ENCODE measurements at regions not wholly inside any gene's neighbourhood (a gene's known extent, or its start where the extent isn't known, plus 50 kb on each side); places are given as distances from the start of the nearest gene placed in this dataset.
"Not testable (repeated sequence)": the region's sequence is repeated elsewhere in the genome, so short reads cannot be mapped to it uniquely, and the experiment has no call there.

DNA sequence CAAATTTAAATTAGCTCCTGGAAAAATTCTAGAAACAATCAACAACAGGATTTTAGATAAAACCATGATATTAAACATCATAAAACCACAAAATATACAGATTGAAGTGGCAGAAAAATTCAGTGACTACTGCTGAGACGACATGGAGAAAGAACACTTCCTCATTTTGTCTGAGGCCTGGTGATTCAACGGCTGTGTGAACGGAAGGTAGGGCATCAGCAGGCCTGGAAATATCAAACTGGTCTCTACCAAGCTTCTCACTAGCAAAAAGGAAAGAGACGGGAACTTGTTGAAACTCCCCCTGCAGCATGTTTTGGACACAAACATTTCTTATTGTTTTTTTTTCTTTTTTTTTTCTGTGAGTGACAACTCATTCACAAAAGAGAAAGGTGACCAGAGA is 58.0 kb upstream of the AHI1 start:
- no peak for DNase-seq (ENCODE audit: low read depth in 2 of 2)

DNA sequence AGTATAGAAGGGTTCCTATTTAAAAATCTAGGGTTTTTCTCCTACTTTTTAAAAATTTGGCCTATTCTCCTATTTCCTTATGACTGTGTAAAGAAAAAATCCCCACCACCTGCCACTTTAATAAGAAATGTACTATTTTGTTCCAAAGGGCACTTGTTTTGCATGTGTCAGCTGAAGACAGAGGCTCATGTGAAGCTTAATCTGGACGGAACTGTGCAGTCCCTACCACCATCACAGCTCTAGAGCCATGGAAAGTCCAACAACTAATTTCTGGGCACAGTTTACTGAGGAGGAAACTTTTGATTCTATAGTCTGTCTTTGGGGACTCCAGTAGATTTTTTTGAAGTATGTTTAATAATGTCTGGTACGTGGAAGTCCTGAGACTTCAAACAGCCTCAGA is 60.0 kb upstream of the AHI1 start:
- no peak for DNase-seq (ENCODE audit: low read depth in 2 of 2)

GRCh38 chr6:135565605-135566004 is 68.1 kb upstream of the AHI1 start:
- not testable (repeated sequence) for DNase-seq (ENCODE audit: low read depth in 2 of 2)

- DNase-seq (ENCODE audit: low read depth in 2 of 2), result no peak
These were observed 69.0 kb upstream of the AHI1 start for GRCh38 chr6:135566311-135567068.

- DNase-seq (ENCODE audit: low read depth in 2 of 2), result no peak
These were observed 70.0 kb upstream of the AHI1 start for GRCh38 chr6:135567375-135568083.

GRCh38 chr6:135568379-135568778 is 70.8 kb upstream of the AHI1 start:
- peak; percentile 9 to 33 for DNase-seq (ENCODE audit: low read depth in 2 of 2)

GRCh38 chr6:135572051-135572450 is 74.5 kb upstream of the AHI1 start:
- DNase-seq (ENCODE audit: low read depth in 2 of 2), result no peak

- DNase-seq (ENCODE audit: low read depth in 2 of 2), result no peak
These were observed 78.1 kb upstream of the AHI1 start for GRCh38 chr6:135575629-135576028.

DNA sequence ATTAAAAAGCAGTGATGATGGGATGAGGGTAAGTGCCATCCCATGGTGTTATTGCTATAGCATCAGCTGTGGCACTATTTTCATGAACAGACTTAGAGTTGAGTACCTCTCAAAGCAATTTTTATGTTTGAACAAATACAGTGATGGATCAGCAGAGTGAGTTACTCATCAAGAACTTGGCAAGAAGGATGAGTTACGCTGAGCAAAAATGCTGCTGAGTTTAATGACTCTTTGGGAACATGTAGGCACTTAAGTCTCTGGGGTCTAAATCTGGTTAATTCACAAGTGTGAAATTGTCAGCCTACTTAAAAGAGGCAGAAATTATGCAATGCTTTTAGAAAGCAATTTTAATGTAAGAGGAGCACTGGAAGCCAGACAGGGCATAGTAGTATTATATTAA is 78.5 kb upstream of the AHI1 start:
- no peak for DNase-seq (ENCODE audit: low read depth in 2 of 2)

GRCh38 chr6:135577059-135577538 is 79.6 kb upstream of the AHI1 start:
- DNase-seq (ENCODE audit: low read depth in 2 of 2), result no peak

- DNase-seq (ENCODE audit: low read depth in 2 of 2), result no peak
These were observed 81.4 kb upstream of the AHI1 start for GRCh38 chr6:135578976-135579375.

- DNase-seq (ENCODE audit: low read depth in 2 of 2), result no peak
These were observed 83.7 kb upstream of the AHI1 start for GRCh38 chr6:135581211-135581610.

GRCh38 chr6:135583256-135583761 is 85.8 kb upstream of the AHI1 start:
- DNase-seq (ENCODE audit: low read depth in 2 of 2), result no peak

GRCh38 chr6:135586388-135586787 is 88.8 kb upstream of the AHI1 start:
- no peak for DNase-seq (ENCODE audit: low read depth in 2 of 2)

- DNase-seq (ENCODE audit: low read depth in 2 of 2), result no peak
These were observed 89.3 kb upstream of the AHI1 start for GRCh38 chr6:135586844-135587243.

- DNase-seq (ENCODE audit: low read depth in 2 of 2), result no peak
These were observed 94.7 kb upstream of the AHI1 start for GRCh38 chr6:135592276-135592675.

DNA sequence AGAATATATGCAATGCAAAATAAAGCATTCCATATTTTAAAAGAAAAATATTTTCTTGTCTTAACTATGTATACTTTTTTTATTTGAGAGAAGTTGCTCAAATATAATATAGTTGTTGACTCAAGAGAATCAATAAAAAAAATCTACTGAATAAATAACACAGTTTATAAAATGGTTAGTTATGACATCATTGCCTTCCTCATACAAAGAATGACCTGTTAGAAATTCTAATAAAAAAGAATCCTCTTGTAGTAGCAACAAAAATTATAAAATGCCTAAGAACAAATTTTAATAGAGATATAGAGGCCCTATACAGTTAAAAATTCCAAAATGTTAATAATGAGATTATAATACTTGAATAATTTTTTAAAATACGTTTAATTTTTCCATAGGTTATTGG is 96.5 kb upstream of the AHI1 start:
- no peak for DNase-seq (ENCODE audit: low read depth in 2 of 2)

GRCh38 chr6:135600086-135600702 is 102.7 kb upstream of the AHI1 start:
- DNase-seq (ENCODE audit: low read depth in 2 of 2), result no peak

- DNase-seq (ENCODE audit: low read depth in 2 of 2), result no peak
These were observed 103.4 kb upstream of the AHI1 start for GRCh38 chr6:135600931-135601330.

DNA sequence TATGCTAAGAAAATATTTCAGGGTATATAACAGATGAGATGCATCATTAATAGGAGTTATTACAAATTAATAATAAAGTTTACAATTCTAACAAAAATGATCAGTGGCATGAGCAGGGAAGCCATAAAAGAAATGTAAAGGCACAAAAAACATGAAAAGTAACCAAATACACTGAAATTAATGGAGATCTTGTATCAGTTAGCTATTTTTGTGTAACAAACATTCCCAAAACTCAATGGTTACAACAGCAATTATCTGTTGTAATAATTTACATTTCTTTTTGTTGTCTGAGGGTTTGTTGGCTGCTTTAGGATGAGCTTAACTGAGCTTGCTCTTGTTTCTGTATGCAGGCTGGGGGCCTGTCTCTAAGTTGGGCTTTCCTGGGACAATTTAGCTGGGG is 104.3 kb upstream of the AHI1 start:
- no peak for DNase-seq (ENCODE audit: low read depth in 2 of 2)

DNA sequence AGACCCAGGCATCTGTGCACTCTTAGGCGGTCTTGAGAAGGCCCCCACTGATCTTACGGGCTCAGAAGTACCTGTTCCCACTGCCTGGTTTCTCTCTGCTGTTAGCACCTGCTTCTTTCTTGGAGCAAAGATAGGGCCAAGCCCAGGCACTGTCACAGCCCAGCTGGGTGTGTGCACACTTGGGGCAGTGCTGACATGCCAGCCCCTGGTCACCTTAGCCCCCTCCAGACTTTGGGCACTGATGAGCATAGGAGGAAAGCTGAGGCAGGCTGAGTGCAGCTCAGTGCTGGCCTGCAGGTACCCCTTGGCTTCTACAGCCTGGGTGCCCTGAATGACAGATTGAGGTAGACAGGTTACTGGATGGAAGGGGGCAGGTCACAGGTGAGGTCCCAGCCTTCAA is 105.7 kb upstream of the AHI1 start:
- no peak for DNase-seq (ENCODE audit: low read depth in 2 of 2)

- DNase-seq (ENCODE audit: low read depth in 2 of 2), result no peak
These were observed 106.7 kb upstream of the AHI1 start for GRCh38 chr6:135604035-135604860.
